ENCODE measurements at regions not wholly inside any gene's neighbourhood (a gene's known extent, or its start where the extent isn't known, plus 50 kb on each side); places are given as distances from the start of the nearest gene placed in this dataset.

GRCh38 chr4:110769578-110769977 lies 146.7 kb upstream of the PITX2 start:
- TF ChIP-seq CTCF (IDR thresholded peaks at IDR 0.05) = no peak
- no peak for TF ChIP-seq POLR2A (IDR thresholded peaks at IDR 0.05)
